H1 (cell line): ENCODE measurements at regions not wholly inside any gene's neighbourhood (a gene's known extent, or its start where the extent isn't known, plus 50 kb on each side); places are given as distances from the start of the nearest gene placed in this dataset.

Experiments
- BACH1 ChIP-seq: IDR thresholded peaks from 2 replicates; pipeline ENCODE4 v1.6.1; 2012; ENCODE audit warnings: low read length, improper control_type of control experiment
- CBX5 ChIP-seq: fragments of 300-800, 300-1000 bp; sonication (generic); IDR thresholded peaks from 2 replicates; pipeline ENCODE4 v1.7.1; 2016; ENCODE audit warnings: antibody characterized with exemption, low read length, low read depth
- CREB1 ChIP-seq: IDR thresholded peaks from 2 replicates; pipeline ENCODE4 v1.6.1; 2012; ENCODE audit warnings: inconsistent platforms
- CTBP2 ChIP-seq: IDR thresholded peaks from 2 replicates; pipeline ENCODE4 v1.7.0; 2011; ENCODE audit warnings: borderline replicate concordance, mild to moderate bottlenecking, moderate library complexity, mixed read lengths, low read length; ENCODE audit not compliant: insufficient read depth, insufficient read length
- EZH2 ChIP-seq: fragments of 200-600 bp; sonication (generic); IDR thresholded peaks from 2 replicates; pipeline ENCODE4 v1.7.1; 2012; ENCODE audit warnings: low read depth, mild to moderate bottlenecking, moderate library complexity, low read length, inconsistent platforms; ENCODE audit not compliant: severe bottlenecking
- HDAC2 ChIP-seq, 2 experiments: fragments of 300-600 bp in 1 of 2; sonication (generic) in 1 of 2; IDR thresholded peaks; 2 replicates each; pipeline ENCODE4 v1.6.1; 2011 to 2012; ENCODE audit warnings: low read depth in 2 of 2, low read length in 2 of 2, mild to moderate bottlenecking in 2 of 2, moderate library complexity in 2 of 2, borderline replicate concordance in 1 of 2, inconsistent platforms in 1 of 2
- RFX5 ChIP-seq: IDR thresholded peaks from 2 replicates; pipeline ENCODE4 v1.6.1; 2011; ENCODE audit warnings: low read depth, low read length, improper control_type of control experiment, borderline replicate concordance
- RNF2 ChIP-seq: fragments of 200-900, 300-1000 bp; sonication (generic); IDR thresholded peaks from 2 replicates; pipeline ENCODE4 v1.7.1; 2016; ENCODE audit warnings: borderline replicate concordance, low read depth, mild to moderate bottlenecking, antibody characterized with exemption, low read length; ENCODE audit not compliant: poor library complexity, severe bottlenecking; ENCODE audit errors: missing control alignments
- SAP30 ChIP-seq: fragments of 300-600 bp; sonication (generic); IDR thresholded peaks from 2 replicates; pipeline ENCODE4 v1.7.1; 2012; ENCODE audit warnings: low read length, moderate library complexity, mild to moderate bottlenecking, inconsistent platforms; ENCODE audit not compliant: insufficient read depth, insufficient replicate concordance
- SRF ChIP-seq: IDR thresholded peaks from 2 replicates; pipeline ENCODE4 v1.6.1; 2011; ENCODE audit warnings: mild to moderate bottlenecking, low read depth, low read length, moderate library complexity
- TAF7 ChIP-seq: optimal IDR thresholded peaks from 2 replicates; pipeline ENCODE3; 2011; ENCODE audit warnings: low read depth, mild to moderate bottlenecking, inconsistent platforms, low read length, moderate library complexity, borderline replicate concordance

- TF ChIP-seq RFX5 (no peak), SAP30 (no peak), CREB1 (no peak), RNF2 (no peak), HDAC2 (IDR thresholded peaks at IDR 0.05; ENCODE audit: borderline replicate concordance in 1 of 2, low read depth in 2 of 2, low read length in 2 of 2) (no peak), SRF (no peak), TAF7 (no peak), CBX5 (no peak), EZH2 (no peak), CTBP2 (no peak), BACH1 (no peak)
Measured at GRCh38 chr11:123251657-123252344, 56.8 kb upstream of the CLMP start (continued).
